Endothelial cell of umbilical vein (primary cell): ENCODE measurements at regions not wholly inside any gene's neighbourhood (a gene's known extent, or its start where the extent isn't known, plus 50 kb on each side); places are given as distances from the start of the nearest gene placed in this dataset.
"Not testable (repeated sequence)": the region's sequence is repeated elsewhere in the genome, so short reads cannot be mapped to it uniquely, and the experiment has no call there.

Source experiments
- BruUV-seq: library from RNA; stranded (reverse); fragments of 400-500 nt; replicated peaks from 2 replicates; lab custom pipeline; 2021; lab: Mats Ljungman, UMichigan
- CTCF ChIA-PET: fragments of 300-600, 350-600 bp; sonication (Branson Sonifier 250); formaldehyde crosslinking; loops from one replicate; lab custom pipeline; 2021; ENCODE audit warnings: antibody characterized with exemption, inconsistent platforms; lab: Charles Lee
- POLR2A ChIA-PET: fragments of 300-600, 350-600 bp; sonication (Branson Sonifier 250); formaldehyde crosslinking; loops from one replicate; lab custom pipeline; 2021; ENCODE audit warnings: antibody characterized with exemption, inconsistent platforms; lab: Charles Lee
- DNase-seq: peaks from one replicate; pipeline ENCODE4 v3.0.0-alpha.2; 2011; ENCODE audit warnings: low read depth, low spot score
- FAIRE-seq: peaks from 2 replicates; lab custom pipeline; 2011; peaks lifted over from hg19 to GRCh38; lab: Jason Lieb, UNC
- H2AFZ ChIP-seq: 2 replicates; pipeline ENCODE4 v1.6.0; 2012; ENCODE audit warnings: low read depth, low read length, control low read depth, inconsistent platforms
- H3K27ac ChIP-seq: 2 replicates; pipeline ENCODE4 v1.5.1; 2011; ENCODE audit warnings: low read depth, mild to moderate bottlenecking, control low read depth, low read length, moderate library complexity; ENCODE audit not compliant: insufficient read depth
- H3K27me3 ChIP-seq, 2 experiments: 2 replicates each; pipeline versions ENCODE4 v1.6.0 to v1.6.1; 2011; ENCODE audit warnings: low read length in 2 of 2, mixed read lengths in 1 of 2; ENCODE audit not compliant: control insufficient read depth in 2 of 2, insufficient read depth in 2 of 2
- H3K36me3 ChIP-seq, 2 experiments: 2 replicates in 1 of 2; 3 replicates in 1 of 2; pipeline ENCODE4 v1.5.1; 2011; ENCODE audit warnings: low read length in 2 of 2, mild to moderate bottlenecking in 1 of 2, moderate library complexity in 1 of 2; ENCODE audit not compliant: control insufficient read depth in 2 of 2, insufficient read depth in 2 of 2; ENCODE audit errors: extremely low read depth in 1 of 2
- H3K4me1 ChIP-seq: 3 replicates; pipeline ENCODE4 v1.5.1; 2011; ENCODE audit warnings: mild to moderate bottlenecking, low read length; ENCODE audit not compliant: control insufficient read depth, insufficient read depth; ENCODE audit errors: extremely low read depth
- H3K4me2 ChIP-seq: 2 replicates; pipeline ENCODE4 v1.6.1; 2011; ENCODE audit warnings: low read length, control low read depth, mixed read lengths; ENCODE audit not compliant: insufficient read depth
- H3K4me3 ChIP-seq, 3 experiments: fragments of 200-600 bp in 1 of 3; sonication (generic), shearing (Covaris generic) in 1 of 3; replicated peaks in 1 of 3; 2 replicates each; pipeline ENCODE4 v1.5.1; 2011 to 2016; ENCODE audit warnings: control low read depth in 3 of 3, low read length in 3 of 3, mild to moderate bottlenecking in 2 of 3, inconsistent platforms in 1 of 3, low read depth in 1 of 3, moderate library complexity in 1 of 3; ENCODE audit not compliant: insufficient read depth in 1 of 3
- H3K79me2 ChIP-seq: 2 replicates; pipeline ENCODE4 v1.6.0; 2012; ENCODE audit warnings: low read length, inconsistent platforms; ENCODE audit not compliant: control insufficient read depth, insufficient read depth
- H3K9ac ChIP-seq: replicated peaks from 2 replicates; pipeline ENCODE3; 2011; ENCODE audit warnings: low read length, control low read depth; ENCODE audit not compliant: insufficient read depth; ENCODE audit errors: extremely low read depth
- H3K9me1 ChIP-seq: replicated peaks from 3 replicates; pipeline ENCODE4 v1.6.0; 2011; ENCODE audit warnings: mild to moderate bottlenecking, low read length; ENCODE audit not compliant: control insufficient read depth, insufficient read depth; ENCODE audit errors: extremely low read depth
- H3K9me3 ChIP-seq: replicated peaks from 2 replicates; pipeline ENCODE4 v1.5.1; 2012; ENCODE audit warnings: low read length, inconsistent platforms; ENCODE audit not compliant: control insufficient read depth, insufficient read depth
- H4K20me1 ChIP-seq: replicated peaks from 2 replicates; pipeline ENCODE3; 2011; ENCODE audit warnings: mild to moderate bottlenecking, low read length; ENCODE audit not compliant: control insufficient read depth, insufficient read depth; ENCODE audit errors: extremely low read depth
- EZH2 ChIP-seq: IDR thresholded peaks from 2 replicates; pipeline ENCODE4 v1.6.1; 2012; ENCODE audit warnings: borderline replicate concordance, low read depth, mild to moderate bottlenecking, moderate library complexity, low read length, inconsistent platforms; ENCODE audit not compliant: severe bottlenecking
- FOS ChIP-seq: IDR thresholded peaks from 2 replicates; pipeline ENCODE4 v1.6.1; 2011; ENCODE audit warnings: mild to moderate bottlenecking, low read length, moderate library complexity, borderline replicate concordance; ENCODE audit not compliant: insufficient read depth
- GATA2 ChIP-seq: IDR thresholded peaks from 2 replicates; pipeline ENCODE4 v1.7.0; 2011; ENCODE audit warnings: low read depth, mild to moderate bottlenecking, moderate library complexity, mixed read lengths, low read length; ENCODE audit not compliant: insufficient read length, insufficient read depth
- MYC ChIP-seq: IDR thresholded peaks from one replicate; pipeline ENCODE4 v1.6.1; 2011; ENCODE audit warnings: mild to moderate bottlenecking, low read depth, low read length
- POLR2AphosphoS5 ChIP-seq: IDR thresholded peaks from 2 replicates; pipeline ENCODE4 v1.6.1; 2012; ENCODE audit warnings: low read depth, mild to moderate bottlenecking, control low read depth, low read length, moderate library complexity; ENCODE audit not compliant: insufficient read depth
- dilution Hi-C: fragments of 300-500 bp; cut with MboI; formaldehyde crosslinking; loops from one replicate; pipeline ENCODE4 v1.15.0; 2019; ENCODE audit warnings: low sequenced_read_pairs; ENCODE audit not compliant: extremely low pct_ligation_motif_present
- intact Hi-C: fragments of 100-400 bp; cut with micrococcal nuclease; formaldehyde crosslinking; loops from one replicate; pipeline ENCODE4 v1.10.0; 2022
- TF ChIP-seq, protein P1 (sequence below): IDR thresholded peaks from 2 replicates; pipeline ENCODE4 v1.6.1; 2011; ENCODE audit not compliant: insufficient read depth, insufficient read length

DNA sequence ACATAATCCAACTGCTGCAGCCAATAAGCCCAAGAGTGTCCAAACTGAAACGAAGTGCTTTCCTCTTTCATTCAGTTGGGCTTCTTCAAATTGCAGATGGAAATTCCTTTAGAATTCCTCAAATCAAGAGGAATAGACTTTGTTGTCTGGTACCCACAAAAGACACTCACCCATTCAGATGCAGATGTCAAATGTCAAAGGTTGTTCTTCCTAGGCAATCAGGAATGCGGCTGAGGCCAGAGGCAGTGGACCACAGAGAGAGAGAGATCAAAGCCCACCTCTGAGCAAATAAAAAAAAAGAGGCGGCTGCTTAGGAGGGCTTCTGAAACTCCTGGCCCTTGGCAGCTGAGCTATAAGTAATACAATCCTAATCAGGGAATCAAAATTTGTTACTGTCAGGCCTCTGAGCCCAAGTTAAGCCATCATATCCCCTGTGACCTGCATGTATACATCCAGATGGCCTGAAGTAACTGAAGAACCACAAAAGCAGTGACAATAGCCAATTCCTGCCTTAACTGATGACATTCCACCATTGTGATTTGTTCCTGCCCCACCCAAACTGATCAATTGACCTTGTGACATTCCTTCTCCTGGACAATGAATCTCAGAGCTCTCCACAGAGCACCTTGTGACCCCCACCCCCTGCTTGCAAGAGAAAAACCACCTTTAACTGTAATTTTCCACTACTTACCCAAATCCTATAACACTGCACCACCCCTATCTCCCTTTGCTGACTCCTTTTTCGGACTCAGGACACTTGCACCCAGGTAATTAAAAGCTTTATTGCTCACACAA lies 303.0 kb upstream of the GJE1 start:
- Histone ChIP-seq H3K9me3 (no peaks in the 10 kb centered on the region), H3K27me3 (no peaks in the 10 kb centered on the region), H3K79me2 (no peaks in the 10 kb centered on the region), H3K36me3 (no peaks in the 10 kb centered on the region), H3K4me1 (no peaks in the 10 kb centered on the region), H3K4me3 (no peak overlapping the region), H3K9me1 (no peaks in the 10 kb centered on the region), H3K9ac (no peak overlapping the region), H3K4me2 (no peak overlapping the region), H2AFZ (no peak overlapping the region), H3K27ac (no peak overlapping the region), H4K20me1 (no peaks in the 10 kb centered on the region)
- no peak for TF ChIP-seq POLR2AphosphoS5
- no peak for TF ChIP-seq FOS
- TF ChIP-seq EZH2: no peak
- TF ChIP-seq MYC: no peak
- TF ChIP-seq, protein P1, sequence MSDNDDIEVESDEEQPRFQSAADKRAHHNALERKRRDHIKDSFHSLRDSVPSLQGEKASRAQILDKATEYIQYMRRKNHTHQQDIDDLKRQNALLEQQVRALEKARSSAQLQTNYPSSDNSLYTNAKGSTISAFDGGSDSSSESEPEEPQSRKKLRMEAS: no peak
- BruUV-seq: no TSS peak
- POLR2A ChIA-PET: no interaction called here
- DNase-seq: no peak
- dilution Hi-C loops: no loop called here
- intact Hi-C loops: no loop called here
- CTCF ChIA-PET: no interaction called here
- no peak for FAIRE-seq

DNA sequence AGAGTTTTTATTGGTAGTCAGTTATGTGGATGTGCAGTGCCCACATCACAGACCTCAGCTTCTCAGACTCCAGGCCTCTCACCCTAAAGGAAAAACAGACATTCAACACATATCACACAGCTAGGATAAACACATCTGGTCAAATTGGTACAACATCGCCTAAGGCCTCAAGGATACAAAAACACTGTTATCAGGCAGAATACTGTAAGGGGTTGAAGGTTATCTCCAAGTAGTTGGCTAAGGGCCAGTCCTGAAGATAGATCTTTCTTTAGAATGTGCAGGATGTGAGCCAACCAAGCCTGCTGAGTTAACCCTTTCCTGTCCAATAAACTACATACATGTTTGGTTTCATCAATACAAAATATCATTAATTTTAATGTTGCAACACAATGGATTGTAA lies 308.4 kb upstream of the GJE1 start:
- H2AFZ ChIP-seq: no peak overlapping the region
- H4K20me1 ChIP-seq: no peaks in the 10 kb centered on the region
- no peak overlapping the region for H3K9ac ChIP-seq
- dilution Hi-C loops (no loop called here), intact Hi-C loops (no loop called here)
- H3K9me1 ChIP-seq: no peaks in the 10 kb centered on the region
- peak; percentile 12 for DNase-seq
- H3K27me3 ChIP-seq: no peaks in the 10 kb centered on the region
- no peaks in the 10 kb centered on the region for H3K36me3 ChIP-seq
- no peak overlapping the region for H3K4me2 ChIP-seq
- CTCF ChIA-PET: no interaction called here
- no peak overlapping the region for H3K27ac ChIP-seq
- POLR2A ChIA-PET: no interaction called here
- no peak overlapping the region for H3K4me3 ChIP-seq
- no peaks in the 10 kb centered on the region for H3K79me2 ChIP-seq
- FAIRE-seq: no peak
- no peaks in the 10 kb centered on the region for H3K9me3 ChIP-seq
- no peak for TF ChIP-seq EZH2
- TF ChIP-seq GATA2: peak; percentile 27
- no peaks in the 10 kb centered on the region for H3K4me1 ChIP-seq
- no TSS peak for BruUV-seq

DNA sequence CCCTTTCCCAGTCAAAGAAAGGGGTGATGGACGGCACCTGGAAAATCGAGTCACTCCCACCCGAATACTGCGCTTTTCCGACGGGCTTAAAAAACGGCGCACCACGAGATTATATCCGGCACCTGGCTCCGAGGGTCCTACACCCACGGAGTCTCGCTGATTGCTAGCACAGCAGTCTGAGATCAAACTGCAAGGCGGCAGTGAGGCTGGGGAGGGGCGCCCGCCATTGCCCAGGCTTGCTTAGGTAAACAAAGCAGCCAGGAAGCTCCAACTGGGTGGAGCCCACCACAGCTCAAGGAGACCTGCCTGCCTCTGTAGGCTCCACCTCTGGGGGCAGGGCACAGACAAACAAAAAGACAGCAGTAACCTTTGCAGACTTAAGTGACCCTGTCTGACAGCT lies 317.7 kb upstream of the GJE1 start:
- H4K20me1 ChIP-seq, DNase-seq, H3K4me3 ChIP-seq, dilution Hi-C loops, H3K4me1 ChIP-seq, H3K9ac ChIP-seq, H3K36me3 ChIP-seq, intact Hi-C loops, H3K9me1 ChIP-seq, H3K79me2 ChIP-seq, H3K4me2 ChIP-seq, POLR2A ChIA-PET, CTCF ChIA-PET, H3K9me3 ChIP-seq, H2AFZ ChIP-seq, BruUV-seq, H3K27me3 ChIP-seq, H3K27ac ChIP-seq, FAIRE-seq: not testable (repeated sequence)
